Small intestine (tissue), 7 donors: ENCODE measurements at regions not wholly inside any gene's neighbourhood (a gene's known extent, or its start where the extent isn't known, plus 50 kb on each side); places are given as distances from the start of the nearest gene placed in this dataset.
"Not testable (repeated sequence)": the region's sequence is repeated elsewhere in the genome, so short reads cannot be mapped to it uniquely, and the experiment has no call there.

Experiments used
- DNase-seq, 2 donors: peaks; one replicate each; pipeline versions ENCODE4 v3.0.0 to v3.0.0-alpha.2; 2013
- FAIRE-seq: peaks from 2 replicates; lab custom pipeline; 2012; peaks lifted over from hg19 to GRCh38; lab: Jason Lieb, UNC
- H3K27ac ChIP-seq, 3 donors: one replicate each; pipeline ENCODE4 v1.5.1; 2013; ENCODE audit warnings: low read length in 2 of 3, mild to moderate bottlenecking in 2 of 3, control low read depth in 1 of 3, inconsistent platforms in 1 of 3, low read depth in 1 of 3, moderate library complexity in 1 of 3
- H3K27me3 ChIP-seq, 3 donors: one replicate each; pipeline ENCODE4 v1.6.1; 2013; ENCODE audit warnings: low read length in 3 of 3, inconsistent platforms in 1 of 3; ENCODE audit not compliant: control insufficient read depth in 3 of 3, insufficient read depth in 3 of 3
- H3K36me3 ChIP-seq, 3 donors: one replicate each; pipeline ENCODE4 v1.6.1; 2013; ENCODE audit warnings: low read length in 3 of 3, inconsistent platforms in 1 of 3, low read depth in 1 of 3, mild to moderate bottlenecking in 1 of 3, moderate library complexity in 1 of 3; ENCODE audit not compliant: control insufficient read depth in 3 of 3, insufficient read depth in 2 of 3
- H3K4me1 ChIP-seq, 3 donors: one replicate each; pipeline ENCODE4 v1.6.1; 2013; ENCODE audit warnings: low read length in 2 of 3, inconsistent platforms in 1 of 3, low read depth in 1 of 3, mild to moderate bottlenecking in 1 of 3, moderate library complexity in 1 of 3; ENCODE audit not compliant: control insufficient read depth in 3 of 3, insufficient read depth in 2 of 3
- H3K4me3 ChIP-seq, 3 donors: one replicate each; pipeline ENCODE4 v1.5.1; 2013; ENCODE audit warnings: low read length in 3 of 3, control low read depth in 1 of 3, inconsistent platforms in 1 of 3, low read depth in 1 of 3, mild to moderate bottlenecking in 1 of 3, moderate library complexity in 1 of 3
- H3K9me3 ChIP-seq, 2 donors: one replicate each; pipeline ENCODE4 v1.6.1; 2013; ENCODE audit warnings: low read depth in 1 of 2, low read length in 1 of 2; ENCODE audit not compliant: control insufficient read depth in 2 of 2, insufficient read depth in 1 of 2
- WGBS, 3 donors: extraction: QIAGEN DNeasy Blood & Tissue Kit; methylation state at CpG; one replicate each; pipeline ENCODE4 v1.1.7; 2013; 5-methylcytosine and 5-hydroxymethylcytosine counted together
- donor health status: healthy with polysubstance abuse.
- donor health status: control.
- donor health status: control.
- donor health status: Bipolar disorder and iron deficiency.
- donor health status: healthy.

DNA sequence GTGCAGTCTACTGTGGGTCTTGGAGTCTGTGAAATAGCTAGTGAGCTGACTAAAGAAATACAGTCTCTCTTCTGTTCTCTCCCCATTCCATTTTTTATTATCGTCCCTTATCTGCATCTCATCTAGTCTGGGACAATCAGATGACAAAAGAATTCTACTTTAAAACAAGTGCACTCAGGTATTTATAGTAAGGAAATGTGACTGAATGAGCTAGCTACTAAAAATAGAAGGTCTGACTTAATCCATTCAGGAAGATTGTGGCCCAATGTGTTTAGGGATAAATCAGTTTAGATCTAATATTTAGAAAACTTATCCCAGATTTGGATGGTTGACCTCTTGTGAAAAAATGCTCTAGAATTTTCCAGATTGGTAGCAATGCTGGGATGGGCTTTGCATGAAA is 126.8 kb upstream of the NRXN3 start:
- DNase-seq (no peak), FAIRE-seq (no peak)
- Histone ChIP-seq H3K4me1 (no peaks in the 10 kb centered on the region), H3K27me3 (peaks cover 0 to 1% (median 0%) of the 10 kb centered on the region in 3 donors), H3K27ac (no peak overlapping the region), H3K4me3 (no peak overlapping the region), H3K9me3 (no peaks in the 10 kb centered on the region), H3K36me3 (no peaks in the 10 kb centered on the region)
- WGBS, 3 donors = 39 to 69% (median 52%) methylated on average over 1 of the region's 1 CpG

DNA sequence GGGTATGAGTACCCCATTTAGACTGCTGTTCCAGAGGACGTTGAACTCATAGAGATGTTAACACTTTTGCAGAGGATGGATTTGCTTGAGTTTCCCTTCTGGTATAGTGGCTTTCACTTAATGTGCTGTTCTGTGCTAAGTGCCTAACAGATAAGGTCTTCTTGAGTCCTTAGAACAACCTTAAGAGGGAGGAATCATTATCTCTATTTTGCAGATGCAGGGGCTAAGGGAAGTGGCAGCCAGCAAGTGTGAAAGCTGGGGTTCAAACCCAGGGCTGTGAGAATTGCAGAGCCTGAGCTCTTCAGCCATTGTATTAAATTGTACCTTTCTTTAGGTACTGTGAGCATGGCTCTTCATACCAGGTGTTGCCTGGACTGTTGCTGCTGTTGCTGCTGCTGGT is 122.1 kb upstream of the NRXN3 start:
- 22 to 46% (median 34%) methylated on average over 1 of the region's 1 CpG for WGBS, 3 donors
- FAIRE-seq = no peak

DNA sequence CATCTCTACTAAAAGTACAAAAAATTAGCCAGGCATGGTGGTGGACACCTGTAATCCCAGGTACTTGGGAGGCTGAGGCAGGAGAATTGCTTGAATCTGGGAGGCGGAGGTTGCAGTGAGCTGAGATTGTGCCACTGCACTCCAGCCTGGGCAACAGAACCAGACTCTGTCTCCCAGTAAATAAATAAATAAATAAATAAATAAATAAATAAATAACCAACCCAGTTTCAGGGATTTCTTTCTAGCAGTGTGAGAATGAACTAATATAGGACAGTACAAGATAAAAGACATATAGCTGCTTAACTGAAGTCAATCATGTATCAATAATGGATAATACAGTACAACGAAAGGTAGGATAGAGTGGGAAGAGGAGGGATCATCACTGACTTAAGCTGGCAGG is 113.3 kb upstream of the NRXN3 start:
- H3K4me3 ChIP-seq, DNase-seq, H3K27ac ChIP-seq, H3K9me3 ChIP-seq, FAIRE-seq, H3K27me3 ChIP-seq, H3K4me1 ChIP-seq, H3K36me3 ChIP-seq: not testable (repeated sequence)
- 90 to 92% (median 91%) methylated on average over 2 of the region's 2 CpGs for WGBS, 3 donors

More for the DNA sequence above, 122.1 kb upstream of the NRXN3 start:
- Histone ChIP-seq H3K9me3 (no peaks in the 10 kb centered on the region), H3K4me1 (no peaks in the 10 kb centered on the region), H3K36me3 (no peaks in the 10 kb centered on the region), H3K27me3 (no peaks in the 10 kb centered on the region), H3K4me3 (no peak overlapping the region), H3K27ac (no peak overlapping the region)
- DNase-seq = no peak

DNA sequence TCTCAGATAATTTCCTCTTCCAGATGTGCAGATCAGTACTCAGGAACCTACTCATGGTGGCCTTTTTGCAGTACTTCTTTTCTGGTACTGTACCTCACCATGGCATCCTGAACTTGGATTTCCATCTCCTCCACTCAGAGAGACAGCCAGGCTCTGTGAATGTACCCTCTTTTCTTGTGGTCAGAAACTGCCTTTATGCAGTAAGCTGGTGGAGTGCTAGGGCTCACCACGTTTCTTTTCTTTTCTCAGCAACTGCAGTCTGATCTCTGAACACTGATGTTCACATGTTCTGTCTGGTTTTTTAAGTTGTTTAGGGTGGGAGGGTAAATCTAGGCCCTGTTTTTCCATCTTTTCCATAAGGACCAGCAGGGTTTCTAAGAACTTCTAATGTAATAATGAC is 99.8 kb upstream of the NRXN3 start:
- DNase-seq (no peak), FAIRE-seq (no peak)
- H3K27ac ChIP-seq = no peak overlapping the region
- no peaks in the 10 kb centered on the region for H3K27me3 ChIP-seq
- 32 to 47% (median 45%) methylated on average over 1 of the region's 1 CpG for WGBS, 3 donors
- H3K36me3 ChIP-seq = no peaks in the 10 kb centered on the region
- H3K4me1 ChIP-seq = no peaks in the 10 kb centered on the region
- H3K9me3 ChIP-seq = no peaks in the 10 kb centered on the region
- H3K4me3 ChIP-seq = no peak overlapping the region

DNA sequence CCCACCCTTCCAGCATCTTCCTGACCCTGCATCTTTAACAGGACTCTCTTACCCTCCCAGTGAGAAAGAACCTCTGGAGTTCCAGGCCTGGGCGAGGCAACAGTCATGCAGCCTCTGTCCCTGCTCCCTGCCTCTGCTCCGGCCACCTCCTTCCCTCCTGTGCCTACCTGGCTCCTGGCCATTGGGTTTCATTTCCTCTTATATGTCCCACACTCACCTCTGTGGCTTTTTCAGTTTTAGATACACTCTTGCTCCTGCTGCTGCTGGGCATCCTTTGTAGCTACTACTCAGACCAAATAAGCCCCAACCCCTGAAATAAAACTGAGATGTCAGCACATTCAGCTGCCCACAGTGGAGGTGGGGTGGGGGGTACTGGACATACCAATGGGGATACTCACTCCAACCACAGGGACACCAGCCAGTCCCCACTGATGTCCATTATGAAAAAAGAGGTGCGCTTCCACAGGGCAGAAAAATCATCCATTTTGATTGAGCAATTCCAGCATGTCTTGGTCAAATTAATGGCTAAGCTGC is 99.1 kb upstream of the NRXN3 start:
- DNase-seq (no peak), FAIRE-seq (no peak)
- Histone ChIP-seq H3K27me3 (no peaks in the 10 kb centered on the region), H3K27ac (no peak overlapping the region), H3K9me3 (no peaks in the 10 kb centered on the region), H3K36me3 (no peaks in the 10 kb centered on the region), H3K4me1 (no peaks in the 10 kb centered on the region), H3K4me3 (no peak overlapping the region)
- WGBS, 3 donors = 57 to 70% (median 59%) methylated on average over 3 of the region's 3 CpGs

DNA sequence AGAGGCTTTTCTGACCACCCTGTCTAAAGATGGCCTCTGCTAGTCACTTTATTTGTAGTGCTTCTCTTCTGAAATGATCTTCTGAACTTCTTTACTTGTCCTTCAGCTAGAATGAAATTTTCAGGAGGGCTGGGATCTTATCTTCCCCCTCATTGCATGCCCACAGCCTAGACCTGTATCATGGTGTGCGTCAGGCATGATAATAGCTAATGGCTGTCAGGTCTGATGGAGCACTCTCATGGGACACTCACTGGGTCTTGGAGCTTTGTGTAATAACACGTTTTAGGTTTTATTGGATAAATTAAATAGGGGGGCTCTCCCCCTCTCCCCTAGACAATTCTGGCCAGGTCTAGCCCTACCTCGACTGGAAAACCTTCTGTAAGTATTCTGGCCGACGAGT is 97.1 kb upstream of the NRXN3 start:
- Histone ChIP-seq H3K27ac (no peak overlapping the region), H3K4me3 (no peak overlapping the region), H3K9me3 (no peaks in the 10 kb centered on the region), H3K36me3 (no peaks in the 10 kb centered on the region), H3K27me3 (no peaks in the 10 kb centered on the region), H3K4me1 (no peaks in the 10 kb centered on the region)
- DNase-seq (no peak), FAIRE-seq (no peak)
- 57 to 79% (median 68%) methylated on average over 5 of the region's 5 CpGs for WGBS, 3 donors

DNA sequence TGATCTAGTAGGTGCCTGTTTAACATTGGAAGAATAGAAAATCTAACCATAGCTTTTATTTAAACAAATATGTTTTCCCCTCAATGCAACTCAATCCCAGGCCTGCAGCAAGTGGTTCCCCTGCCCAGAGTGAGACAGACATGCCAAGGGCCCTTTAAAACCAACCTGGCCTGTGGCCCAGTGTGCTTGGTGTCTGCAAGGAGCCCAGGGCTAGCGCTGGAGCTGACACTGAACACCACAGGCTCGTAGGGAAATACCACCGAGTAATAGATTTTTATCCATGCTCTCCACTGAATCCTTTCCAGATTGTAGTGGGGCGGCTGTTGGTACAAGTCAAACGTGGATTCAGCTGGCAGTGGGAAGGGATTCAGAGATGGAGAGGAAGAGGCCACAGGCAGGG is 95.6 kb upstream of the NRXN3 start:
- Histone ChIP-seq H3K9me3 (no peaks in the 10 kb centered on the region), H3K36me3 (no peaks in the 10 kb centered on the region), H3K27me3 (no peaks in the 10 kb centered on the region), H3K4me1 (no peaks in the 10 kb centered on the region), H3K4me3 (no peak overlapping the region), H3K27ac (no peak overlapping the region)
- DNase-seq = no peak
- no peak for FAIRE-seq
- 57 to 60% (median 58%) methylated on average over 5 of the region's 5 CpGs for WGBS, 3 donors

DNA sequence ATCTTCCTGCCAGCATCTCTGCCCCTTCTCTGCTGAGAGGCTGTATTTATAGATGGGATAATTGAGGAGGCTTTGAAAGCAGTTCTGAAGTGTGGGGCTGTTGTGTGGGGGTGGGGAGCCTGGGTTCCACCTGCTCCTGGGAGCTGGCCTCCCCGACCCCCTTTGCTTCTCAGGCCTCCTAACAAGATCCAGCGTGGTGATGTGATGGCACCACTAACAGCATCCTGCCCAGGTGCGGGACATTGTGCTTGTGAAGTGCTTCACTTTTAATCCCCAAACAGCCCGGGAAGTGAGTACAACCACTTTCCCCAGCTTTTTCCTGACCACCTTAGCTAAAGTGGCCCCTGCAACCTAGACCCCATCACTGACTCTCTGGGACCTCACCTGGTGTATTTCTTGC is 95.1 kb upstream of the NRXN3 start:
- no peak for FAIRE-seq
- WGBS, 3 donors = 58 to 65% (median 61%) methylated on average over 4 of the region's 4 CpGs

DNA sequence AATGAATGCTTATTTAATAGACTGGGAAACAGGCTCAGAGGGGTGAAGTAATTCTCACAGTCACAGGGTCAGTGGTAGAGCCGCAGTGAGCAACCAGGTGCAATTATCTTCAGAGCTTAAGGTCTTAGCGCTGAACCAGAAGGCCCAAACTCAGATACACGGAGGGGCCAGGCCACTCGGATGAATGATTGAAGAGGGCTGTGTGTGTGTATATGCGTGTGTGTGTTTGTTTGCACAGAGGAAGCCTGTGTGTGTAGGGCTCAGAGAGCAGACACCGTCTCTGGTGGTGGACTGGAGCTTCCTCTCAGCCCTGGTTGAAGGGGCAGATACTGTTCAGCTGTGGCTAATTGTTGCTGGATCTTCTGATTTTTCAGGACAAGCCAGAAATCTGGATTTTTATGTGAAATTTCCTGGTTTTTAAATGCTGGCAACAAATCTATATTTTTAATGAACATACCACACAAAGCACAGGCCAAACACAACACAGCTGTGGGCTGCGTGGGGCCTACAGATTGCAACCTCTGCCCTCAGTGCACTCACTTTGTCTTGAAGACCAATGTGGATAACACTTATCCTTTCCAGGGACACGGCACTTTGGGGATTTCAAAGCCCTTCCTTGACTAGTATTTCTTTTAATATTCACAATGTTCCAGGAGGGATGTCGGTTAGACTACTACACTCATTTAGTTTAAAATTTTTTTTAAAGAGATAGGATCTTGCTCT is 94.5 kb upstream of the NRXN3 start:
- no peak overlapping the region for H3K27ac ChIP-seq
- no peak overlapping the region for H3K4me3 ChIP-seq
- H3K9me3 ChIP-seq = no peaks in the 10 kb centered on the region
- H3K4me1 ChIP-seq = no peaks in the 10 kb centered on the region
- FAIRE-seq (no peak), DNase-seq (no peak)
- H3K27me3 ChIP-seq = no peaks in the 10 kb centered on the region
- 50 to 61% (median 53%) methylated on average over 9 of the region's 9 CpGs for whole genome bisulfite sequencing, 3 donors
- no peaks in the 10 kb centered on the region for H3K36me3 ChIP-seq

More for the DNA sequence above, 95.1 kb upstream of the NRXN3 start:
- Histone ChIP-seq H3K27ac (no peak overlapping the region), H3K27me3 (no peaks in the 10 kb centered on the region), H3K36me3 (no peaks in the 10 kb centered on the region), H3K4me1 (no peaks in the 10 kb centered on the region), H3K4me3 (no peak overlapping the region), H3K9me3 (no peaks in the 10 kb centered on the region)
- DNase-seq = no peak
